OCI-LY7 (cell line): ENCODE measurements at regions not wholly inside any gene's neighbourhood (a gene's known extent, or its start where the extent isn't known, plus 50 kb on each side); places are given as distances from the start of the nearest gene placed in this dataset.

Experiments used
- EZH2phosphoT487 ChIP-seq: fragments of 200-600 bp; sonication (generic); IDR thresholded peaks from 2 replicates; pipeline ENCODE4 v1.6.1; 2018; ENCODE audit warnings: low read depth, borderline replicate concordance, mild to moderate bottlenecking, mixed run types, antibody characterized with exemption, low read length, moderate library complexity, mixed read lengths
- TF ChIP-seq, protein P1 (sequence below): fragments of 200-600 bp; sonication (generic); conservative IDR thresholded peaks from 2 replicates; pipeline ENCODE4 v1.5.1; 2014; ENCODE audit warnings: mild to moderate bottlenecking, antibody characterized with exemption, low read length, moderate library complexity, mixed read lengths

DNA sequence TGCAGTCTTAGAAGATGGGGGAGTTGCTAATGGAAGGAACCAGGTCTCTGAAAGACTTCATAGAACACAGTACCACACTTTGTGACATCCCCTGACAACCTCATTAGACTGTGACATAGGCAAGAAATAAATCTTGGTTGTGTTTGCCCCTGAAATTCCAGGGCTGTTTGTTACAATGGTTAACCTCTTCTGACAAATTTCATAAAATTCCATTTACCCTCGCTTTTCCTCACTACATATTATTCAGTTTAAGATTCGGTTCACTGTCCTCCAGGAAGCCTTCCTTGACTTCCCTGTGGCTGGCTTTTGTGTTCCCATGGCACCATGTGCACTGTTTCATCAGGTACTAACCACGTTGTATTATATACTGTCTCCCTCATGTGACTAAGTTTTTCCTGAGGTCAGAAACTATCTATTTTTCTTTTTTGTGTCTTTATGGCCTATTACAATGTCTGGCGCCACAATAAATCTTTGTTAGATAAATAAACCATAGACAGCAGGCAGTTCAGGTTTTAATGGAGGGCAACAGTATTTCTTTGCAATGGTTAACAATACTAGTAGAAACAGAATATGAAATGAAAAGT, 54.2 kb downstream of the ATXN3L start:
- TF ChIP-seq, protein P1, sequence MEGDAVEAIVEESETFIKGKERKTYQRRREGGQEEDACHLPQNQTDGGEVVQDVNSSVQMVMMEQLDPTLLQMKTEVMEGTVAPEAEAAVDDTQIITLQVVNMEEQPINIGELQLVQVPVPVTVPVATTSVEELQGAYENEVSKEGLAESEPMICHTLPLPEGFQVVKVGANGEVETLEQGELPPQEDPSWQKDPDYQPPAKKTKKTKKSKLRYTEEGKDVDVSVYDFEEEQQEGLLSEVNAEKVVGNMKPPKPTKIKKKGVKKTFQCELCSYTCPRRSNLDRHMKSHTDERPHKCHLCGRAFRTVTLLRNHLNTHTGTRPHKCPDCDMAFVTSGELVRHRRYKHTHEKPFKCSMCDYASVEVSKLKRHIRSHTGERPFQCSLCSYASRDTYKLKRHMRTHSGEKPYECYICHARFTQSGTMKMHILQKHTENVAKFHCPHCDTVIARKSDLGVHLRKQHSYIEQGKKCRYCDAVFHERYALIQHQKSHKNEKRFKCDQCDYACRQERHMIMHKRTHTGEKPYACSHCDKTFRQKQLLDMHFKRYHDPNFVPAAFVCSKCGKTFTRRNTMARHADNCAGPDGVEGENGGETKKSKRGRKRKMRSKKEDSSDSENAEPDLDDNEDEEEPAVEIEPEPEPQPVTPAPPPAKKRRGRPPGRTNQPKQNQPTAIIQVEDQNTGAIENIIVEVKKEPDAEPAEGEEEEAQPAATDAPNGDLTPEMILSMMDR, result no peak
- no peak for TF ChIP-seq EZH2phosphoT487
